HG03432 (cell line): ENCODE measurements at regions not wholly inside any gene's neighbourhood (a gene's known extent, or its start where the extent isn't known, plus 50 kb on each side); places are given as distances from the start of the nearest gene placed in this dataset.
"Not testable (repeated sequence)": the region's sequence is repeated elsewhere in the genome, so short reads cannot be mapped to it uniquely, and the experiment has no call there.

Source experiments
- ATAC-seq: cut with Tn5 transposase; IDR thresholded peaks from one replicate; pipeline ENCODE4 v1.9.1; 2021; ENCODE audit warnings: mild to moderate bottlenecking, moderate library complexity; ENCODE audit not compliant: unreplicated experiment

GRCh38 chr5:89869346-89869745, 540.2 kb downstream of the CETN3 start:
- ATAC-seq, result no peak

DNA sequence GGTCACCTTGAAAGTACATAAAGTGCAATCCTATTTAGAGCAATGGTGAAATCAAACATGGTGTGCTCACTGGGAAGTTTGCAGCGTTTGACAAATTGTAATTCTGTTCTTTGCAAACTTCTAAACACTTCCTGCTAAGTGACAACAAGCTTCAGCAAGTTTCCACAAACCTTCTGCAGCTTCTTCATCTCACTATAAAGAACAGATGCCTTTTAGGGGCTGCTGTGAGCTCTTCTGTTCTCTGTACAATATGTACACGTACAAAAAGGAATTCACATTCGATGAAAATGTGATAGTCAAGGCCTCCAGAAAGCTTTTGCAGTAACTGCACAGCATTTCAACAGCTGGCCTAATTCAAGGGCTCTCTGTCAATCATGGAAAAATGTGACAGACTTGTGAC, 543.1 kb downstream of the CETN3 start:
- no peak for ATAC-seq

DNA sequence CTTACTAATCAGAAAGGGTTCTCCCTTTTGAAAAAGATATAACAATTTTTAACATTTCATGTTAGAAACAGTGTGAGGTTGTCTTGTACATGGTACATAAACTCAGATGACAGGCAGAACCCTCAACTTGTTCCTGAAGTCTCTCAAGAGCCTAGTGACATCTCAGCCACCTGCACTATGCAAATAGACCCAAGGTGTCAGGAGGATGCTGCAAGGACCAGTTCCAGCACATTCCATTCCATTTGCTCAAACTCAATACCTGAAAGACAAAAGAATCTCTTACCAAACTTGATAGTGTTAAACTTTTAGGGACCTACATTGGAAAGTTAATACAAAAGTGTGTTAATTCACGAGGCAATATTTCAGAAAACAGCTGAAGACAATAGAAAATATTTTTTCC, 544.6 kb downstream of the CETN3 start:
- ATAC-seq, result no peak

- ATAC-seq, result no peak
Measured at GRCh38 chr5:89857790-89858189, 551.8 kb downstream of the CETN3 start.

DNA sequence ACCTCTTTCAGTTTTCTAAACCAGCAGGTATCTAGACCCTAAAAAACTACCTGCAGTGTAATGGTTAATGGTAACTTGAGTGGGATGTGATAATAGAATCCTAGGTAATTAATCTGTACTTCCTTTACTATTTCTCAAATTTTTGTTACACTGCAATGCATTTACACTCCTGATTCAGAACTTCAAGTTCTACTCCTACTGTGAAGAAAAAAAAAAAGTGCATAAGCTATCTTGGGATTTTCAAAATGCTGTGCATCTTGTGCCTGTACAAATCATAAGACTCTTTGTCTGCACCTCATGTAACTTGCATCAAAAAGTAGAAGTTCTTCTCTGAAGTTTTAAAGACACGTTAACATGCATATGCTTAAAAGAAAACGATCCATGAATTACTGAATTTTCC, 554.1 kb downstream of the CETN3 start:
- ATAC-seq, result no peak

DNA sequence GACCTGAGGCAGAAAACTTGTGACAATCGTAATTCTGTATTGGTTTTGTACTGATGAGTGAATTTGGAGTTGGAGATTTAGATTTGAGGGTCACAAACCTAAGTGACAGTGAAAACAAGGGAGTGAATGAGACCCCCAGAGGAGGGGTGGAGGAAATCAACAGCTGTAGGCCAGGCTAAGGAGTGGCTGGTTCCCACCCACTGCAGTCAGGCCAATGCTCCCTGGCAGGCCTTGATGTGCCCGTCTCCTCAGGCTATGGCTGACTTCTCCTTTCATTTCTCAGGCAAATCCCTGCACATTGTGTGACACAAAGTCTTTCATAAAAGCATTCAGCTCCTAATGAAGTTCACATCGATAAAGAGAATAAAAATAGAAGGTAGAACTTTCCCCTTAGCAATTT, 557.6 kb downstream of the CETN3 start:
- no peak for ATAC-seq

DNA sequence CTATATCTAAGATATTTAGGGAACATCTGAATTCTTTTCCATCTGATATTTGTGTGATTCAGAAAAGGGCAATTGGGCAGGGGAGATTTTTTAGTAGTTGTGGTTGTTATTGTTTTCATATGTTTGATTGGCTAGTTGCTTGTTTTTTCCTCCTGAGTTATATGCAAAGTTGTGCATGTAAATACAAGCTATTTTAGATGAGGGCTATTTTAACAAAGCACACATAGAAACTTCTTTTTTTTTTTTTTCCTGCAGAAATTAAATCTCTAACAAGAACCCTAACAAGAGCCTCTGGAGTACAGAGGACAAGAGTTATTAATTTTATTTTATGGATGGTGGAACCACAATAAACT, 559.1 kb downstream of the CETN3 start:
- ATAC-seq, result no peak

DNA sequence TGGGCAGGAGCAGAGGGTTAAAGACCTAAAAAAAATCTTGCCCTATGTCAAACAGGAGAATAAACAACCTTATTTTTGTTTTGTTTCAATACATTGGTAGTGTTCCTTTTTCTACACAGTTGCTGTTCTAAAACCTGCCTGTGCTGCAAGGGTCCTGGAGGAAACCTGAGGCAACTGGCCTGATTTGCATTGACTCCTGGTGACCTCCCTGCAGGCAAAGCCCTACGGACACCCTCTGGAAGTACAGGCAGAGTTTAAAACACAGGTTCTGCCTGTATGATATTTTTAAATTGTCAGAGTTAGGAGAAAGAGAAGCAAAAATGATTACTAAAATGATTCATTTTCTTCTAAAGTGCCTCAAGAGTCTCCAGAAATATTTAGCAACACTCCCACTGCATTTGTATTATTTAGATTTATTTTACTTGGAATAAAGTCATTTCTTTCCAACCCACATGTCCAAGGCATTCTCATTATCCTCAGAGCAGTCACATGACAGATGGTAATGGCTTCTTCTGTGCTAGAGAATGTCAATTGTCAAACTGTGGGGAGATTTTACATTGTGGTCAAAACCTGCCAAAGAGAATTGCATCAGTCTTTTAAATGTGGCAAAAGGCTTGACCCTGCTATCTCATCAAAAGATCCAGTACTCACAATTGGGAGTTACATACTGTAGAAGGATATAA, 559.6 kb downstream of the CETN3 start:
- ATAC-seq, result no peak

DNA sequence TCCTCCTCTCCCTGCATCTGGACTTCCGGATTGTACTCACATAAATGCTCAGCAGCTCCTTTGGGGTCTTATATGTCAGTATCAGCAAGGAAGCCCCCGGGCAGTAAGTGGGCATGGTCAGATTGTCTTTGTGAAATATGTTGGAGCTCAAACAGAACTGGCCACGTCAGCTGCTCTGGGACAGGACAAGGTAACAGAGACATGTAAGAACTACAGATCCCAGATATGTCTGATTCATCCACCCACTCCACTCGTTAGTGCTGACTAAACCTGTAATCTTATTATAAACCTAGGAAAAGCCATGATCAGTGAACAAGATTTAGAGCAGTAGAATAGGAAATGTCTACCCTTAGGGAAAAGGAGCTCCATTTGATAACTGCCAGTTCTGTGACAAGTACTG, 561.8 kb downstream of the CETN3 start:
- ATAC-seq, result no peak

DNA sequence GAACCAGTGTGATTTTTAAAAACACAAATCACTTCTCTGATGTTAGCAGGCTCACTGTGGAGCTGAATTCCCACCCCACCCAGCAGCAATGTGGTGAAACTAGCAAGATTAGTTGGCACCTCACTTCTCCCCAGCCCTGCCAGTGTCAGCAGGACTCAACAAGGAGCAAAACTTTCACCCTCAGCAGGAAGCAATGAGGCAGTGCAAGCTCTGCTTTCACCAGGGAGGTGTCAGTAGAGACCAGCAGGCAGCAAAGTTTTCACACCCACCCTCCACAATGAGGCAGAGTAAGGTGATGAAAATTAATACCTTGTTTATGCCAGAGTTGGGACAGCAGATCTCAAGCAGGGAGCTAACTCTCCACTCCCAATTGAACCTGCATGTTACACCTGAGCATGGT, 565.0 kb downstream of the CETN3 start:
- ATAC-seq, result no peak

DNA sequence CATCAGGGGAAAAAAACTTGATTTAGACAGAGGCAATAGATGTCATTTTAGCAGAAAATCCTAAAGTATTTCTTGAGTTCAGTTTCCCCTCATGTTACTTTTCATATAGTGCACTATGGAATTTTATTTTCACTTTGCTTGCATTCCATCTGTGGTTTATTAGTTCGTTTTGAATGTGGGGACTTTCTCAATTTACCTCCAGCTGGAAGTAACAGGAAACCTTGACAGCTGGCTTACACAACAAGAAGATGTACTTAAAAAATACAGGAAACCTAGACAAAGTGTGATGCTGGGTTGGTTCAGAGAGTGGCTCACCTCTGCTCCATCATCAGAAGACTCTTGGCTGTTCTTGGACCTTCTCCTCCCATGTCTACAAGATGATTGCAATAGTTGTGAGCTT, 567.0 kb downstream of the CETN3 start:
- ATAC-seq, result no peak

- ATAC-seq, result no peak
Measured at GRCh38 chr5:89840906-89841305, 568.6 kb downstream of the CETN3 start.

- ATAC-seq, result no peak
Measured at GRCh38 chr5:89830691-89831090, 578.9 kb downstream of the CETN3 start.

GRCh38 chr5:89827960-89828359, 581.6 kb downstream of the CETN3 start:
- ATAC-seq, result no peak

DNA sequence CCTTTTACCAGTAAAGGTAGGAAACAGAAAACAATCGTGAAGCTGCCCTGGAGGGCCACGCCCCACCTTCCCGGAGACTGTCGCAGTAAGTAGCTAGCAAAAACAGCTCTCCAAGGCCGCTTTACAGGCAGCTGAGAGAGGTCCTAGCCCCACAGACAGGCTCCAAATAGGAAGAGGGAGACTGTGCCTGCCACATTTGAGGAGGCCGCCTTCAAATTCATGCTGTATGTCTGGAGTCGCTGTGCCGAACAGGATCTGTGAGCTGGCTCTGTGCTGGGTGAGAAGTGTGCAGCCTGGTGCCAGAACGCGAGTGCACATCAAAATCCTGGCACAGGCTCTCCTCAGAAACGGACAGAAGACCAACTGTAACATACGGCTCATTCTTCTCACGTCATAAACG, 582.2 kb downstream of the CETN3 start:
- no peak for ATAC-seq

GRCh38 chr5:89826938-89827337, 582.6 kb downstream of the CETN3 start:
- no peak for ATAC-seq

- no peak for ATAC-seq
Measured at GRCh38 chr5:89823046-89823445, 586.5 kb downstream of the CETN3 start.

GRCh38 chr5:89817841-89818240, 591.7 kb downstream of the CETN3 start:
- ATAC-seq, result no peak

GRCh38 chr5:89816038-89816437, 593.5 kb downstream of the CETN3 start:
- ATAC-seq, result no peak

- not testable (repeated sequence) for ATAC-seq
Measured at GRCh38 chr5:89800735-89801134, 608.8 kb downstream of the CETN3 start.

- not testable (repeated sequence) for ATAC-seq
Measured at GRCh38 chr5:89794504-89794903, 615.1 kb downstream of the CETN3 start.

DNA sequence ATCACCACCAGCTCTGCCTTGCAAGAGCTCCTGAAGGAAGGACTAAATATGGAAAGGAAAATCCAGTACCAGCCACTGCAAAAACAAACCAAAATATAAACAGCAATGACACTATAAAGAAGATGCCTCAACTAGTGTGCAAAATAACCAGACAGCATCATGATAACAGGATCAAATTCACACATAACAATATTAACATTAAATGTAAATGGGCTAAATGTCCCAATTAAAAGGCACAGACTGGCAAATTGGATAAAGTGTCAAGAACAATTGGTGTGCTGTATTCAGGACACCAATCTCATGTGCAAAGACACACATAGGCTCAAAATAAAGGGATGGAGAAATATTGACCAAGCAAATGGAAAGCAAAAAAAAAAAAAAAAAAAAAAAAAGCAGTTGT, 629.8 kb downstream of the CETN3 start:
- not testable (repeated sequence) for ATAC-seq

DNA sequence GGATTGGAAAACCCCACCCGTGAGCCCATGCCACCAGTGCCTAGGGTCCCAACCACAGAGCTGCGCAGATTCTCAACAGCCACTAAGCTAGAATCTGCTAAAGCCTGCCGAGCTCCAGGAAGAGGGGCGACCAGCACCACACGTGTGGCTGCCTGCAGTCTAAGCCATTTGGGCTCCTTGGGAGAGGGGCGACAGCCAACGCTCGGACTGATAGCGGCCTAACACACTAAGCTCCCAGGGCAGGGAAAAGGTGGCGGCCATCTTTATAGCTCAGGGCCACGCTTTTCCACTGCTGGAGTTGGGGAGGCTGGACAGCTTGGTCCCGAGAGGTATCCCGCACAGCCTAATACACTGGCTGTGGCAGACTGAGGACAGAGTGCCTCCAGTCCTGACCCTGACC, 631.8 kb downstream of the CETN3 start:
- ATAC-seq, result no peak
